GM12865 (cell line): ENCODE measurements at regions not wholly inside any gene's neighbourhood (a gene's known extent, or its start where the extent isn't known, plus 50 kb on each side); places are given as distances from the start of the nearest gene placed in this dataset.

Source experiments
- DNase-seq: peaks from one replicate; pipeline ENCODE4 v3.0.0; 2010; ENCODE audit warnings: low read depth
- H3K4me3 ChIP-seq: 2 replicates; pipeline ENCODE4 v1.5.1; 2011; ENCODE audit warnings: mild to moderate bottlenecking, low read depth, low read length, control low read depth
- TF ChIP-seq, protein P1 (sequence below): IDR thresholded peaks from 2 replicates; pipeline ENCODE4 v1.5.1; 2011; ENCODE audit warnings: low read length, control low read depth, low read depth, inconsistent platforms; ENCODE audit not compliant: insufficient read depth; ENCODE audit errors: missing control alignments

DNA sequence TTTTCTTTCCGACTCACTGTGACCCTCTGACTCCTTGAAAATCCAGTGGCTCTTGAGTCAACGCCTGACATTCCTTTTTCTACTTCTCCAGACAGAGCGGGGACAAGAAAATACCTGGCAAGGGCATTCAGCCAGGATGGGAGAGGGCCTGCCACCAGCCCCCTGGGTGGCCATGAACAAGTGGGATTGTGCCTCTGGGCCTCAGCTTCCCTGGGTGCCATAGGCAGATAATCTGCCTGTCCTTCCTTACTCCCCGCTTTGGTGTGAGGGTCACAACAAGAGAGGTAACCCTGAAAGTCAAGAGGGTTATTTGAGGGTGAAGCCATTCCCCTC is 613.9 kb upstream of the CADM1 start:
- TF ChIP-seq, protein P1, sequence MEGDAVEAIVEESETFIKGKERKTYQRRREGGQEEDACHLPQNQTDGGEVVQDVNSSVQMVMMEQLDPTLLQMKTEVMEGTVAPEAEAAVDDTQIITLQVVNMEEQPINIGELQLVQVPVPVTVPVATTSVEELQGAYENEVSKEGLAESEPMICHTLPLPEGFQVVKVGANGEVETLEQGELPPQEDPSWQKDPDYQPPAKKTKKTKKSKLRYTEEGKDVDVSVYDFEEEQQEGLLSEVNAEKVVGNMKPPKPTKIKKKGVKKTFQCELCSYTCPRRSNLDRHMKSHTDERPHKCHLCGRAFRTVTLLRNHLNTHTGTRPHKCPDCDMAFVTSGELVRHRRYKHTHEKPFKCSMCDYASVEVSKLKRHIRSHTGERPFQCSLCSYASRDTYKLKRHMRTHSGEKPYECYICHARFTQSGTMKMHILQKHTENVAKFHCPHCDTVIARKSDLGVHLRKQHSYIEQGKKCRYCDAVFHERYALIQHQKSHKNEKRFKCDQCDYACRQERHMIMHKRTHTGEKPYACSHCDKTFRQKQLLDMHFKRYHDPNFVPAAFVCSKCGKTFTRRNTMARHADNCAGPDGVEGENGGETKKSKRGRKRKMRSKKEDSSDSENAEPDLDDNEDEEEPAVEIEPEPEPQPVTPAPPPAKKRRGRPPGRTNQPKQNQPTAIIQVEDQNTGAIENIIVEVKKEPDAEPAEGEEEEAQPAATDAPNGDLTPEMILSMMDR, result no peak
- DNase-seq, result no peak

DNA sequence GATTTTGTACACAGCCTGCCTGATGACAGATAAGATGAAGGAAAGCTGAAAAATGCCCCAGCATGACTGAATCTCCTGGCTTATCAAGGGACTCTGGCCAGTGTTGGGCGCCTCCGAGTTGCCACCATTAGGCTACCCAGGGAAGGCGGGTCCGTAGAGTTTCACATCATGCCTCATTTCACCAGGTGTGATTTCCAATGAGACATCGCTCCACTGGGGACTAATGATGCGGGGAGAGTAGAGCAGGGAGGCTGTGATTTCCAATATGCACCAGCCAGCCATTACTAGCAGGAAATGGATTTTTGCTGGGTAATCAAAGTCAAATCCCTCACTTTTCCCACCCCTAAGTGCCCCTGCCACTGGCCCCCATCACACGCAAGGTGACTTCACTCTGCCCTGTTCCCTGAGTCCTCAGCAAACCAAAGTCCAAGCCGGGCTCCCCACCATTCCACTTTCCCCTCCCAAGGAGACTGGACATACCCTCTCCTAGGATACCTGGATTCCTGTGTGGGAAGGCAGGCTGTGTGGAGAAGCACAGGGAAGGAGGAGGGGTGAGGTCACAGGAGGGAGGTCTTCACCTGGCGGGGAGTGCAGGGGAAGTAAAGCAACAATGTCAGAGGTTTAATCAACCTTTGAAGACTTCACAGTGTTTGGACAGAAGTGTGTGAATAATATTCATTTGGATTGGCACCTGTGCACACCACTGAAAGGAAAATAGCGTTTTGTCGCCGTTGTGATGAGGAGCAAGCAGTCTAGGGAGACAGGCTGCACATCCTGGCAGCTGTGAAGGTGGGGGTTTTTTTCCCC is 613.3 kb upstream of the CADM1 start:
- TF ChIP-seq, protein P1, result no peak
- DNase-seq, result no peak
- H3K4me3 ChIP-seq, result no peak overlapping the region

More for the DNA sequence above, 613.9 kb upstream of the CADM1 start:
- no peak overlapping the region for H3K4me3 ChIP-seq

DNA sequence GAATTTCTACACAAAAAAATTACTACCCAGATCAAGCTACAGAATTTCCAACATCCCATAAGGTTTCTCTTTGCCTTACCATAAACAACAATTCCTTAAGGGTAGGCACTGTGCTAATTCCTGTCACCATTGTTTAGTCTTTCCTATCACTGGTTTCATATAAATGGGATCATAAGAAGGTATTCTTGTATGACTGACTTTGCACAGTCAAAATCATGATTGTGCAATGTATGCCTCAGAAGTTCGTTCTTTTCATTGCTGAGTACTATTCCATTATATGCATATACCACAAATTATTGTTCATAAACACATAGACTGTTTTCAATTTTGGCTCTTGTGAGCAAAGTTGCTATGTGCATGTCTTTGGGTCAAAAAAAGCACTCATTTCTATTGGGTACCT is 611.6 kb upstream of the CADM1 start:
- TF ChIP-seq, protein P1, result no peak
- H3K4me3 ChIP-seq, result no peak overlapping the region
- no peak for DNase-seq

- no peak overlapping the region for H3K4me3 ChIP-seq
- TF ChIP-seq, protein P1, result no peak
- no peak for DNase-seq
Measured at GRCh38 chr11:116114198-116114651, 610.0 kb upstream of the CADM1 start.

DNA sequence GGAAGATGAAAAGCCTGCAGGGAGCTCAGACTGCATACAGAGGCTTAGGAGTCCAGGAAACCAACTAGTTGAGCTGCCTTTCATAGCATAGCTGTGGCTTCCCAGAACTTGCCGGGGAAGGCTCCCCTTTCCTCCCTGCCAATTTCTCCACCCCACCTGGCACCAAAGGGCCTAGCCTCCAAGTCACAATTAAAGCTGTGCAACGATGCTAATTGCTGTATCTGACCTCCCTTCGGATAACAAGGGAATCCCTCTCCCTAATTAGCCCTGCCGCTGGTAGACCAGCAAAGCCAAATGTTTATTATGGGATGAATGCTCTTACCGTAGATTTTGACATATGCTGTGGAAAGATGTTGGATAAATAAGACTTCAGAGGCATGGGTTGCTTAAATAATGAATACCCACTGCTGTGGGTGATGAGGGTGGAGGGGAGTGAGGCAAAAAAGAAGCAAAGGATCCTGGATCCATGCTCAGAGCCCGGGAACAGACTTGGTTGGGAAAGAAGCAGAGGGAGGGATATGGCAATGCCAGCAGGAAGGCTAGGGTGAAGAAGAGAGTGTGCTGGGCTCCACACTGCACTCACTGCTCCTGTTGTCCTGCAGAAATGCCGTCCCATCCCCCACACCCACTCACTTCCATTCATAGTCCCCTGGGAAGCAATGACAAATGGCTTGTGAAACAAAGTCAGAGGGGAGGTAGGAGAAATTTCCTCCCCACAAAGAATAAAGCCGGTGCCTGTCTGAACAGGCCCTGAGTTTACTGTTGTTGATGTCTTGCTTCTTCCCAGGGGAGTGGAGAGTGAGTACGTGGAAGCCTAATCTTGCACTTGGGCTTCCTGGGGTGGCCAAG is 608.1 kb upstream of the CADM1 start:
- TF ChIP-seq, protein P1, result no peak
- no peak overlapping the region for H3K4me3 ChIP-seq
- DNase-seq, result no peak

DNA sequence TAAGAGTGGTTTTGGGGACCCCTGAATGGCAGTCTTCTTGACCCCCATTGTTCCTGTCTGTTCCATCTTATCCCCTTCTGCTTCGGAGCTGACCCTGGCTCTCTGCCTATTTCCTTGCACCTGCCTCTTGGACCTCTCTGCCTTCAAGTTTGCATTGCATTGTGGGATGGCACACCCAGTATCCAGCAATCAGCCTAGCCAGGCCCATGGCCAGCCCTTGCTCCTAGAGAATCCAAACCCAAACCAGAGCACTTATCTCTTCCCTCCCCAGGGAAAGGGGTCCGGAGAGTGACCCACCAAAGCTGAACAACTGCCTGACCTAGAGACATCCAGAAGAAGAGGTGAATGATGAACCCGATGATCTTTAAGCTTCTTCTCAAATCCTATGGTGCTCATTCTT is 607.3 kb upstream of the CADM1 start:
- no peak overlapping the region for H3K4me3 ChIP-seq
- TF ChIP-seq, protein P1, result no peak
- no peak for DNase-seq
